Frontal cortex (tissue), 3 donors: ENCODE measurements at regions not wholly inside any gene's neighbourhood (a gene's known extent, or its start where the extent isn't known, plus 50 kb on each side); places are given as distances from the start of the nearest gene placed in this dataset.

ENCODE experiments used
- DNase-seq, 2 donors: peaks; one replicate each; pipeline ENCODE4 v3.0.0; 2012; ENCODE audit warnings: low spot score in 2 of 2
- FAIRE-seq: peaks from 2 replicates; lab custom pipeline; 2012; peaks lifted over from hg19 to GRCh38; lab: Jason Lieb, UNC
- donor health status: control.
- donor health status: control.
- donor health status: control.

DNA sequence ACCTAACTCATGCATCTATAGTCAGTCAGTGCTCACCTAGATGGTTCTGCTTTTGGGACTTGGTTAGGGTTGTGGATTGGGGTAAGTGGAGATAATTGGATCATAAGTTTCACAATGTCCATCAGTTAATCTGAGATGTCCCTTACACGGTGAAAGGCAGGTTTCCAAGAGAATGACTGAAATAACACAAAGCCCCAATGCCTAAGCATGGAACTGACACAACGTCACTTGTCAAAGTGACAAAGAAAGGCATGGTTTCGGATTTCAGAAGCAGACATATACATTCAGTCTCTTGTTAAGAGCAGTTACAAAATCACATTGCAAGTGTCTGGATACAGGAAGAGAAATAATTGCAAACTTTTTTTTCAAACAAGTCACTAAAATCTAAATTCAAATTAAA is 1456.9 kb downstream of the TECRL start:
- FAIRE-seq: no peak
- DNase-seq: no peak

DNA sequence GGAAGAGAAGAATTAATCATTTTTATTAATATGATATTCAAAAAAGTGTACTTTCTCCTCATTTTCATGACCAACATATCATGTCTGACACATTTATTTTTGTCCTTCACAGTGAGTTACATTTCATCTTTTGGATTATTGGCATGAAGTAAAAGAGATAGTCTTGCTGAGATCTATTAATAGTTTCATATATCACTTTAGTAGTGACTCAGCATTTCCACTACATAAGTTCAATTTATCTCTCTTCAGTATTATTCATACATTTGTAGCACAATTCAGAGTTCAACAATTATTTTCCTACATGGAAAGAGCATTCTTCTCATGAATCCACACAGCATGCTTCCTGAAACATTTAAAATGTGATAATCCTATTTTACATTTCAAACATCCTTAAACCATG is 1461.1 kb downstream of the TECRL start:
- no peak for FAIRE-seq
- no peak for DNase-seq

DNA sequence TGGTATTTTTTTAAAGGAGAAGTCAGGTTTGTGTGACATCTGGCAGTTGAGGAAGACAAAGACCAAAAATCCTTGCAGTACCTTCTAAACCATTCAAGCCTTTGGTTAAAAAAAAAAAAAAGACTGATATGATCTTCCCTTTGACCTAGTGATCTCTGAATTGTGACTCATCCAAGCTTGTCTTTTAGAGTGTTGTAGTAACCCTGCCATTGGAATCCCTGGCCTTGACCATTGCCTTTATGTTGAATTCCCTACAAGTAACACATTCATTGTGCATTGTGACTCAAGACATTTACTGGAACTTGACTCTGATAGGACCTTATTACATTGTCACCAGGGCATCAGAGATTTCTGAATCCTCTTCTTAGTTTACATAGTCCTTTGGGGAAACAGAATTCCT is 1469.0 kb downstream of the TECRL start:
- no peak for FAIRE-seq
- no peak for DNase-seq

DNA sequence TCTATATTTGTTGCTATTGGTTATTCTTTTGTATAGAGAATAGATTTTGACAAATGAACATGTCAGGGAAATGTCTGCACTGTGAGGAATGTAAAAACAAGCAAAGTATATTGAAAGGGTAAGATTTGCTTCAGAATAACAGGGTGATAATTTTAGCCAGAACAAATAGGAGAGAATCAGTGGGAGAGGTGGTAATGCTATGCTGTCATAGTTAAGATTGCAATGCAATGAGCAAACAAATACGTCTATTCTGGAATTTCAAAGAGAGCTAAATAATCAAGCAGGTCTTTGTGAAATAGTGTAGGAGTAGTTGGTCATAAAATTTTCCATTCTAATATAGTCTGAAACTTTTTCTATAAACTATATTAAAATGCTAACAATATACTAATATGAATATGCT is 1478.4 kb downstream of the TECRL start:
- DNase-seq (no peak), FAIRE-seq (no peak)

DNA sequence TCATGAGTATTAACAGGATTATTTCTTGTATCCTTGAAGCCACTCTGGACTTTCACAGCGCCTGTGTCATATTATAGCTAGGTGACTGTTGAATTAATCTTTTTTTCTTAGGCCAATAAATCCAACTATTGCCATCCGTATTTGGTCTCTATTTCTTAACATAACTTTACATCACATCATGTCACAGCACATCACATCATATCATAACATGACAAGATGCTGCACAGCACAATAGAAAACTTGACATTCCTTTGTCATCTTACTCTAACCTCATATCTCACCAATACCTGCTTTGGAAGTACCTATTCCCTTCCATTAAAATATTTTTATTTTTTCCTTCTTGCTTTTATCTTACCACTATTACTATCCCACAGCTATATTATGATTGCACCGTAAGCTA is 1480.8 kb downstream of the TECRL start:
- FAIRE-seq: no peak
- DNase-seq: no peak

DNA sequence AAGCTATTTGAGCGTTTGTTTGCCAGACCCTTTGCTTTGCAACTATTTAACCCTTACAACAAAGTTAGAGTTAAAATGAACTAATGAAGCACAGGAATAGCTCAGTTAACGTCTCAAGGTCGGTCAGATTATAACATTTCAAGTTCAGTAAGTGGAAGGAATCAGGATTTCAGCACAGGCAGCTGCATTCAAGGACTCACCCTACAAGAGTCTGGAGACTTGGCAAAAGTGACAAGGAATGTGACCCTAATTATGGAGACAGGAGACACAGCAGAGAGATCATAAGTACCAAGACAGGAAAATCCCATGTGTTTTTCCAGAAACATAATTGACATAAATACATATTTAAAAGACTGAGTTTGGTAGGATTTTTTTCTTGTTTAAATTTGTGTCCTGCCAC is 1481.7 kb downstream of the TECRL start:
- no peak for FAIRE-seq

DNA sequence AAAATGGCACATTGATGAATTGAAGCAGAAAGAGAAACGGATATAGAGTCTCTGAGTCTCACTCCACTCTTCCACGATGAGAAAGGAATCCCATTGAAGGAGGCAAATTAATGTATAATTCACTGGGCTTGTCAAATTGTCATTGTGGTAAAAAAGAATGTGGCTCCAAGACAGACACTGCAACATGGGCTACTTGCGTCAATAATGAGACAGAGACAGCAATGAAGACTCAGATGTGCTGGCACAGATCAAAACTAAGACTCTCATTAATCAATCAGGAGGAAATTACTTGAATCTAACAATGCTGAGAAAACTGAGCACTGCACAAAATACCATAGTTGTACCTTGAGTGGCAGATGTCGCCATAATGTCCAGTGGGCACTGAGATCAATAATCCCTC is 1485.5 kb downstream of the TECRL start:
- no peak for FAIRE-seq
- no peak for DNase-seq

More for the DNA sequence above, 1481.7 kb downstream of the TECRL start:
- no peak for DNase-seq

DNA sequence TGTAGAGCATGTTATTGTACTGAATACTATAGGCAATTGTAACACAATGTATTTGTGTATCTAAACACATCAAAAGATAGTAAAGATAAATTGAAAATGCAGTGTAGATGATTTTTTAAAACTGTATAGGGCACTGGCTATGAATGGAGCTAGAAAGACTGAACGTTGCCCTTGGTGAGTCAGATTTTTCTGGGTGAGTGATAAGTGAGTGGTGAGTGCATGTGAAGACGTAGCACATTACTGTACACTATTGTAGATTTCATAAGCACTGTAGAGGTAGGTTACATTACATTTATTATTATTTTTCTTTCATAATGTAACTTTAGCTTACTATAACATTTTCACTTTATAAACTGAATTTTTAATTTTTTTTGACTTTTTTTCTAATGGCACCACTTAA is 1491.6 kb downstream of the TECRL start:
- DNase-seq (no peak), FAIRE-seq (no peak)

DNA sequence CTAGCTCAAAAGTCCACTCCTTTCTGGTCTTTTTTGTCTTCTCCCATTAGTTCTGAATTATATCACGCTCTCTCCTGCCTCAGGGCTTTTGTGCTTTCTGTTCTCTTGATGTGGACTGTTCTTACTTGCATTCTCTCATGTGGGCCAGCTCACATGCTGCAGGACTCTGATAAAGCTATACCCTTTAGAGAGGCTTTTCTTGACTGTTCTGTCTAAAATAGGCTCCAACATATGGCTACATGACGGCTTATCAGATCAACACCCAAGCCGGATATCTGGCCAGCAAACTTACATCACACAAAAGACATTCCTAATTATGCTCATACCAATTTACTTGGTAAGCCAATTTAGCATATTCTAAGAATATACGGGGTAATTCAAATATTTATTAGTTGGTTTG is 1494.5 kb downstream of the TECRL start:
- no peak for FAIRE-seq
- no peak for DNase-seq

DNA sequence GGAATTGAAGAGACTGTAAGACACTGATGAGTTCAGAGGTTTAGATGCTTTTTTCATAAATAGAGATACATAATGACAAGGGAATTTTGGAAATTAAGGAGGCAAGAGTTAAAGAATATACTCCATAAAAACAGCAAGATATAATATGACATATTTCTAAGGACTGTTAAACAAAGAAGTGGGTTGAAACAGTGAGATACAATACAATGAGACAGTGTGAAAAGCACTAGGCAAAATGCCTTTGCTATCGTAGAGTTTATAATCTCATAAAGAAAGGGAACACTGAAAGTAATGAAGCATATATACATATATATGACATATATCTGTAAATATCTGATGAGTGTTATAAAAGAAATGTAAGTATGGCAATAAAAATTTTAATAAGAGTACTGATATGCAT is 1496.2 kb downstream of the TECRL start:
- no peak for FAIRE-seq

DNA sequence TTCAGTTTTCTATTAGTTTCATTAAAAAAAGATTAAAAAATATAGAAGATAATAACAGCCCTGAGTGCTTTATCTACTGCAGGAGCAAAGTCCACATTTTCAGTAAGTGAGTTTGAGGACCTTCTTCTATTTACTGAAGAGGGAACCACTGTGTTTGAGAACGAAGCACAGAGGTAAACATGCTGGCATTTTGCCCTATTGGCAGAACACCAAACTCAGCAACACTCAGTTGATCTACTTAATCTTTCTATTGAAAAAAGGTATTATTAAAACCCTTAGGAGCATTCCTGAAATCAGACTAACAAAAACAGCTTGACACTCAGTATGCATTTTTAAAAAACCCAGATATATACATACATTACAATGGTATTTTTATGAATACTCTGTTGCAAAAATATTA is 1496.7 kb downstream of the TECRL start:
- DNase-seq (no peak), FAIRE-seq (no peak)

More for the DNA sequence above, 1496.2 kb downstream of the TECRL start:
- DNase-seq: no peak

DNA sequence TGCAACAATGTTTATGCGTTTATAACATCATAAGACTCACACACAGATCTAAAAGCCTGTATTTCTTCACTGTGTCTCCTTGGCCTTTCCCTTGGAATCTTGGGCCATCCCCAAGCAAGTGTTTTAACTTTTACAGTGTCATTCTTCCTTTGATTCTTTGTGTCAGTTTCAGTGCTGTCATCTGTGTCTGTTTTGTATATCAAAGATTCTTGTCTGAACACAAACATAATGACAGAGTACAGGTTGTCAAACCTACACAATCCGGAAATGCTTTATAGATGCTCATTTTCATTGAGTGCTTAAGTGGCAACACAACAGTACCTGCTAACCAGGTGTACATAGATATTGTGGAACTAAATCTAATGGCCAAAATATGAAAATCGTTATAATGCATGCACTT is 1500.0 kb downstream of the TECRL start:
- no peak for DNase-seq
- FAIRE-seq: no peak

DNA sequence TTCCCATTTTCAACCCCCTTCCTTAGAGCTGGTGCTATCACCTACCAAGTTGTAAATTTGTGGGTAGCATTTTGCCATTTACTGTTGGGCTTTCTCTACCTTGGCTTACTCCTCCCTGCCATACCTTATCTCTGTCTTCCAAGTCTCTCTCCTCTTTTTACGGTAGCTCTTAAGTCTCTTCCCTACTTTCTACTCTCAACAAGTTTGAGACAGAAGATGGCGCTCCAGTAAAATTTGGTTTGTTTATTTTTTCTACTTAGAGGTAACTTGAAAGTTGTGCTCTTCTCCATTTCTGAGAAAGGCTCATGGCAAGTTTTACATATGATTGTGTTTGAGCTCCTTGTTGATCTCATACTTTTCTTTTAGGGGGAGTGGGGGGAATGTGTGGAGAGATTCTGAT is 1508.1 kb downstream of the TECRL start:
- no peak for FAIRE-seq

DNA sequence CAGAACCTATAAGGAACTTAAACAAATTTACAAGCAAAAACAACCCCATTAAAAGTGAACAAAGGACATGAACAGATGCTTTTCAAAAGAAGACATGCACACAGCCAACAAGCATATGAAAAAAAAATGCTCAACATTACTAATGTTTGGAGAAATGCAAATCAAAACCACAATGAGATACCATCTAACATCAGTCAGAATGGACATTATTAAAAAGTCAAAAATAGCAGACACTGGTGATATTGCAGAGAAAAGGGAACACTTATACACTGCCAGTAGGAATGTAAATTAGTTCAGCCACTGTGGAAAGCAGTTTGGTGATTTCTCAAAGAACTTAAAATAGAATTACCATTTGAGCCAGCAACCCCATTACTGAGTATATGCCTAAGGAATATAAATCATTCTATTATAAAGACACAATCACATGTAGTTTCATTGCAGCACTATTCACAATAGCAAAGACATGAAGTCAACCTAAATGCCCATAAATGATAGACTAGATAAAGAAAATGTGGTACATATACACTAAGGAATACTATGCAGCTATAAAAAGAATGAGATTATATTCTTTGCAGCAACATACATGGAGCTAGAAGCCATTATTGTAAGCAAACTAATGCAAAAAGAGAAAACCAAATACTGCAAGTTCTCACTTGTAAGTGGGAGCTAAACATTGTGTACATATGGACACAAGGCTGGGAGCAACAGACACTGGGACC is 1509.4 kb downstream of the TECRL start:
- FAIRE-seq: no peak
- DNase-seq: no peak

More for the DNA sequence above, 1508.1 kb downstream of the TECRL start:
- no peak for DNase-seq

DNA sequence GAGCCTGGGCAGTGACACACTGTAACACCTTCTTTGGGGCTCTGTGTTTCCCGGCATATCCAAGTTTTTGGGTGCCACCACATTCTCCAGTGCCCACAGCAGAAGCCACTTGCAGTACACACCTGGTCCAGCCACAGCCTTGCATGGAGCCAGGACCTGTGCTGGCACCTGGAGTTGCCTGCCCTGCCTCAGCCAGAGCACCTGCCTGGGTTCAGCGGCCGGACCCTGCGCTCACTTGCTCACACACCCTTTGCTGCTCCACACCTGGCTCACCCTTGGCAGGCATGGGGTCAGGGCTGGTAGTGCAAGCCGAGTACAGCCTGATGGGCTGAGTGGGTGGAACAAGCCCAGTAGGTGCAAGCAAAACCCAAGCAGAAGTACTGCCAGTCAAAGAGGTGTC is 1511.1 kb downstream of the TECRL start:
- FAIRE-seq (no peak), DNase-seq (no peak)

DNA sequence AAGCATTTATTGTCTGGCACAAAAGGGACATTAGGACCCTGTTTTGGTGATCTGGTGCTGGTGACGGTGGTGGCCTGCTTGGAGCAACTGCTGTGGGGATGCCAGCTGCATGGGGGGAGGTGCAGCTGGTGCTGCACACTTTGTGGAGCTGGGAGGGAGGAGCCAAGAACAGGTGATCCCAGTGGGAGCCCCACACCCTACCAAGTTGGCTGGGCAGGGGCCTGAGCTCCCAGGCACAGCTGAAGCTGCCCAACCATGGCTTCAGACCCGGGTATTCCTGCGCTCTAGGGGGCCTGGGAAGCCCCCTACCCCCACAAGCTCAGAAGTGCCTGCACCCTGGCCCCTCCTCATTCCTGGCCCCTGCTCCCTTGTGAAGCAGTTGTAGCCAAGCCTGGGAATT is 1512.5 kb downstream of the TECRL start:
- no peak for FAIRE-seq
- no peak for DNase-seq

DNA sequence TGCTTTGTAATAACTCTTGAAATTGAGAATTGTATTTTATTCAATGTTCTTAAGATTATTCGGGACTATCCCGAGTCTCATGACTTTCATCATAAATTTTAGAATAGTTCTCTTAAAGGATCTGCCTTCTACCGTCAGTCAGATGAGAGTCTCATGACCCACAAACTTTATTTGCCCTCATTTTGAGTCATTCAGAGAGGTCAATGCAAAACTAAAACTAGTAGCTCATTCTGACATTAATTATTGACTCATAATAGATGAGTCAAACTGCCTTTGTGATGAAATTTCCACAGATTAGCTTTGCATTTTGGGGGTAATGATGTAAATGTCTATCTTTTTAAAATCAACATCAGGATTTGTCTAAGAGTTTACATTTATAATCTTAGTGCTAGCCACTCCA is 1527.3 kb downstream of the TECRL start:
- FAIRE-seq (no peak), DNase-seq (no peak)

DNA sequence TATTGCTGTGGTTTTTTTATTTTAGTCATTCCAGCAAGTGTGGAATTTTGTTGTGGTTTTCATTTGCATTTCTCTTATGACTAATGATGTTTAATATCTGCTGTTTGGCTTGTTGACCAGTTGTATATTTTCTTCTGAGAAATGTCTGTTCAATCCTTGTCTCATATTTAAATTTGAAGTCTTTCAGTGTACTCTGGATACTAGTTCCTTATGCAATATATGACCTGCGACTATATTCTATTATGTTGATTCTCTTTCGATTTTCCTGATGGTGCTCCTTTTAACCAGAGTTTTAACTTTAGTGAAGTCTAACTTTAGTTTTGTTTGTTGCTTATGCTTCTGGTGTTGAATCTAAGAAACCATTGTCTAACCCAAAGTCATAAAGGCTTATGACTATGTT is 1528.0 kb downstream of the TECRL start:
- FAIRE-seq (no peak), DNase-seq (no peak)

DNA sequence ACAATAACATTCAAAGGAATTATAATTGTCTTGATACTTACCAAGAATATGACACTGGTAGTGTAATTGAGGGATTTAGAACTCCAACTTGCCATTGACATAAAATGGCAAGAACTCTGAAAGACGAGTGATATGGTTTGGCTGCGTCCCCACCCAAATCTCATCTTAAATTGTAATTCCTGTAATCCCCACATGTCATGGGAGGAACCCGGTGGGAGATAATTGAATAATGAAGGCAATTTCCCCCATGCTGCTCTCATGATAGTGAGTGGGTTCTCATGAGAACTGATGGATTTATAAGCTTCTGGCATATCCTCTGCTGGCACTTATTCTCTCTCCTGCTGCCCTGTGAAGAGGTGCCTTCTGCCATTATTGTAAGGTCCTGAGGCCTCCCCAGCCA is 1536.4 kb downstream of the TECRL start:
- no peak for FAIRE-seq

DNA sequence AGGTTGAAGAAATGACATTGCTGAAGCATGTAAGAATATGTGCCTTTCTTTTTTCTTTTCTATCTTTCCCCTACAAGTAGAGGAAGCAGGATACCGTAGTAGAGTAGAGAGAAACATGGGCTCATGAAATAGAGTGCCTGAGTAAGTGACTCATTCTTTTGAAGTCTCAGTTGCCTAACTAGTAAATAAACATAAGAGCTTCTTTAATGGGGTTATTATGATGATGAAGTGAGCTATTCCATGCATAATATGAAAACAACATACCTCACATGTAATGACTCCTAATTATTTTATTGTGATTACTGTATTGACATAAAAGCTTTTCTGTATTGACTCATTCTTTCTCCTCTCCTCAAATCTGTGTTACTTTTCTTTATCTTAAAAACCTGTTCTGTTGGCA is 1538.2 kb downstream of the TECRL start:
- DNase-seq (no peak), FAIRE-seq (no peak)

More for the DNA sequence above, 1536.4 kb downstream of the TECRL start:
- no peak for DNase-seq

DNA sequence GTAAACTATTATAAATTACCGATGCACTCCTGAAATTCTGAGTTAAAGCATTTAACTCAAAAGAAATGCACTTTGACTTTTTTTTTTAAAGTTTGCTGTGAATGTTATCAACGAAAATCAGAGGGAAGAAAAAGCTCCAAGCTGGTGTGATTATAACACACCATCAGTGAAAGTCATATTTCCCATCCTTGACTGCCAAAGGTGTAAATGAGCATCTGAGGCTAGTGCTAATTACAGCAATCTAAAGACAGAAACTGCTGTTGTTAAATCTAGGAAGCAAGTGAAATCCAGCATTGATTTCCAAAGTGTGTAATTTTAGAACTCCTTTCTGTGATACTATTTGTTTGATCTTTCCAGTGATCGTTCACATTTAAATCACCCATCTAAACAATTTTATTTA is 1538.8 kb downstream of the TECRL start:
- DNase-seq: no peak
- FAIRE-seq: no peak

DNA sequence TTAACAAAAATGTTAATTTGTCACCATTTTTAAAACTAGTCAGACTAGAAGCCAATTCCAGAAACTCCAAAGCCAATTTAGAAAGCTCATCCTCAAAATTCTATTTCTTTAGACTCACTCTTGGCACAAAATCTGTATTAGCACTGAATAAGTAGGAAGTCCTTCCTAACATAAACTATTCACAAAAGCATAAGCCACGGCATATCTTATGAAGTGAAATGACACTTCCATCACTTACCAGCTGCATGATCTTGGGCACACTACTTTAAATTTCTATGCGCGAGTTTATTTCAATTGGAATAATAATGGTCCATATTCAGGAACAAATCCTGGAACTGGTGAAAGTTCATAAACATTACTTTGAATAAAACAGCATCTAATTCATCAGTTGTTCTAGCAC is 1544.0 kb downstream of the TECRL start:
- DNase-seq (no peak), FAIRE-seq (no peak)
